Stimulated activated memory B cell treated with anti-CD40 and anti-IgM and Interleukin-4, amounts not matched to agents 10 μg/mL and 1 μg/mL and 100 μg/mL, for 72 hours (primary cell): ENCODE measurements at regions not wholly inside any gene's neighbourhood (a gene's known extent, or its start where the extent isn't known, plus 50 kb on each side); places are given as distances from the start of the nearest gene placed in this dataset.

Source experiments
- ATAC-seq: fragments of 150-1000 bp; cut with Tn5 transposase; 2 replicates; pipeline ENCODE4 v1.10.0; 2021
- H3K27ac Mint-ChIP-seq: one replicate; pipeline ENCODE4 v1.8.0; 2022; ENCODE audit warnings: mild to moderate bottlenecking, mixed read lengths
- H3K27me3 Mint-ChIP-seq: one replicate; pipeline ENCODE4 v1.8.0; 2022; ENCODE audit warnings: mixed read lengths
- H3K36me3 Mint-ChIP-seq: one replicate; pipeline ENCODE4 v1.8.0; 2022; ENCODE audit warnings: mixed read lengths
- H3K4me1 Mint-ChIP-seq: one replicate; pipeline ENCODE4 v1.8.0; 2022; ENCODE audit warnings: mixed read lengths
- H3K4me3 Mint-ChIP-seq: one replicate; pipeline ENCODE4 v1.8.0; 2022; ENCODE audit warnings: mild to moderate bottlenecking, moderate library complexity, mixed read lengths
- H3K9me3 Mint-ChIP-seq: one replicate; pipeline ENCODE4 v1.8.0; 2022; ENCODE audit warnings: mixed read lengths

- Mint-ChIP-seq H3K9me3 (peaks cover 3% of the 10 kb centered on the region), H3K27ac (no peak overlapping the region), H3K4me3 (no peak overlapping the region), H3K27me3 (peaks cover 35% of the 10 kb centered on the region), H3K36me3 (no peaks in the 10 kb centered on the region), H3K4me1 (no peaks in the 10 kb centered on the region)
- ATAC-seq, result no peak
Observed at GRCh38 chr22:48207919-48208535, 1445.6 kb downstream of the TBC1D22A start.

- H3K4me3 Mint-ChIP-seq, result no peak overlapping the region
- no peaks in the 10 kb centered on the region for H3K36me3 Mint-ChIP-seq
- H3K9me3 Mint-ChIP-seq, result peaks cover 3% of the 10 kb centered on the region
- ATAC-seq, result no peak
- H3K27me3 Mint-ChIP-seq, result peaks cover 37% of the 10 kb centered on the region
- no peaks in the 10 kb centered on the region for H3K4me1 Mint-ChIP-seq
- no peak overlapping the region for H3K27ac Mint-ChIP-seq
Observed at GRCh38 chr22:48205790-48206189, 1443.3 kb downstream of the TBC1D22A start.

GRCh38 chr22:48205161-48205560 lies 1442.7 kb downstream of the TBC1D22A start:
- no peak overlapping the region for H3K4me3 Mint-ChIP-seq
- H3K27ac Mint-ChIP-seq, result no peak overlapping the region
- H3K9me3 Mint-ChIP-seq, result peaks cover 3% of the 10 kb centered on the region
- H3K4me1 Mint-ChIP-seq, result no peaks in the 10 kb centered on the region
- peaks cover 37% of the 10 kb centered on the region for H3K27me3 Mint-ChIP-seq
- H3K36me3 Mint-ChIP-seq, result no peaks in the 10 kb centered on the region
- ATAC-seq, result no peak

GRCh38 chr22:48204296-48204695 lies 1441.8 kb downstream of the TBC1D22A start:
- Mint-ChIP-seq H3K27ac (no peak overlapping the region), H3K27me3 (peaks cover 31% of the 10 kb centered on the region), H3K4me3 (no peak overlapping the region), H3K9me3 (peaks cover 3% of the 10 kb centered on the region), H3K4me1 (no peaks in the 10 kb centered on the region), H3K36me3 (no peaks in the 10 kb centered on the region)
- ATAC-seq, result no peak

- Mint-ChIP-seq H3K9me3 (peaks cover 3% of the 10 kb centered on the region), H3K4me3 (no peak overlapping the region), H3K4me1 (peaks cover 6% of the 10 kb centered on the region), H3K36me3 (no peaks in the 10 kb centered on the region), H3K27me3 (peaks cover 54% of the 10 kb centered on the region), H3K27ac (no peak overlapping the region)
- ATAC-seq, result no peak
Observed at GRCh38 chr22:48199667-48200066, 1437.2 kb downstream of the TBC1D22A start.

GRCh38 chr22:48198489-48199459 lies 1436.3 kb downstream of the TBC1D22A start:
- no peaks in the 10 kb centered on the region for H3K36me3 Mint-ChIP-seq
- ATAC-seq, result no peak
- H3K27me3 Mint-ChIP-seq, result peaks cover 52% of the 10 kb centered on the region
- no peak overlapping the region for H3K27ac Mint-ChIP-seq
- no peak overlapping the region for H3K4me3 Mint-ChIP-seq
- H3K4me1 Mint-ChIP-seq, result peaks cover 6% of the 10 kb centered on the region
- H3K9me3 Mint-ChIP-seq, result peaks cover 3% of the 10 kb centered on the region

GRCh38 chr22:48197189-48197690 lies 1434.8 kb downstream of the TBC1D22A start:
- H3K4me3 Mint-ChIP-seq, result no peak overlapping the region
- H3K27ac Mint-ChIP-seq, result no peak overlapping the region
- peaks cover 48% of the 10 kb centered on the region for H3K27me3 Mint-ChIP-seq
- peaks cover 7% of the 10 kb centered on the region for H3K9me3 Mint-ChIP-seq
- peaks cover 6% of the 10 kb centered on the region for H3K4me1 Mint-ChIP-seq
- no peak for ATAC-seq
- peaks cover under 1% of the 10 kb centered on the region for H3K36me3 Mint-ChIP-seq

GRCh38 chr22:48192920-48193319 lies 1430.5 kb downstream of the TBC1D22A start:
- H3K36me3 Mint-ChIP-seq, result peaks cover 6% of the 10 kb centered on the region
- ATAC-seq, result no peak
- no peaks in the 10 kb centered on the region for H3K4me1 Mint-ChIP-seq
- H3K9me3 Mint-ChIP-seq, result peaks cover 19% of the 10 kb centered on the region
- peaks cover 31% of the 10 kb centered on the region for H3K27me3 Mint-ChIP-seq
- H3K4me3 Mint-ChIP-seq, result no peak overlapping the region
- no peak overlapping the region for H3K27ac Mint-ChIP-seq

GRCh38 chr22:48192071-48192470 lies 1429.6 kb downstream of the TBC1D22A start:
- Mint-ChIP-seq H3K4me1 (no peaks in the 10 kb centered on the region), H3K27ac (no peak overlapping the region), H3K36me3 (peaks cover 6% of the 10 kb centered on the region), H3K9me3 (peaks cover 19% of the 10 kb centered on the region), H3K27me3 (peaks cover 22% of the 10 kb centered on the region), H3K4me3 (no peak overlapping the region)
- no peak for ATAC-seq

GRCh38 chr22:48188231-48188721 lies 1425.8 kb downstream of the TBC1D22A start:
- ATAC-seq, result no peak
- Mint-ChIP-seq H3K27me3 (peaks cover 21% of the 10 kb centered on the region), H3K9me3 (peaks cover 21% of the 10 kb centered on the region), H3K4me1 (no peaks in the 10 kb centered on the region), H3K36me3 (peaks cover 6% of the 10 kb centered on the region), H3K4me3 (no peak overlapping the region), H3K27ac (no peak overlapping the region)

GRCh38 chr22:48187356-48187755 lies 1424.9 kb downstream of the TBC1D22A start:
- Mint-ChIP-seq H3K36me3 (peaks cover 6% of the 10 kb centered on the region), H3K4me3 (no peak overlapping the region), H3K4me1 (no peaks in the 10 kb centered on the region), H3K27ac (no peak overlapping the region), H3K27me3 (peaks cover 24% of the 10 kb centered on the region), H3K9me3 (peaks cover 16% of the 10 kb centered on the region)
- no peak for ATAC-seq

- Mint-ChIP-seq H3K9me3 (peaks cover 8% of the 10 kb centered on the region), H3K4me1 (no peaks in the 10 kb centered on the region), H3K27me3 (peaks cover 21% of the 10 kb centered on the region), H3K36me3 (no peaks in the 10 kb centered on the region), H3K4me3 (no peak overlapping the region), H3K27ac (no peak overlapping the region)
- ATAC-seq, result no peak
Observed at GRCh38 chr22:48186146-48186790, 1423.8 kb downstream of the TBC1D22A start.

- Mint-ChIP-seq H3K4me3 (no peak overlapping the region), H3K4me1 (no peaks in the 10 kb centered on the region), H3K36me3 (no peaks in the 10 kb centered on the region), H3K27me3 (peaks cover 21% of the 10 kb centered on the region), H3K9me3 (peaks cover 3% of the 10 kb centered on the region), H3K27ac (no peak overlapping the region)
- ATAC-seq, result no peak
Observed at GRCh38 chr22:48185071-48186055, 1422.9 kb downstream of the TBC1D22A start.
